HEK293 (cell line): ENCODE measurements at regions not wholly inside any gene's neighbourhood (a gene's known extent, or its start where the extent isn't known, plus 50 kb on each side); places are given as distances from the start of the nearest gene placed in this dataset.

Experiments used
- TCF7L2 ChIP-seq: IDR thresholded peaks from 2 replicates; pipeline ENCODE4 v1.6.1; 2011; ENCODE audit warnings: low read depth, mild to moderate bottlenecking, inconsistent platforms, low read length, moderate library complexity, borderline replicate concordance
- ZBTB1 ChIP-seq: fragments of 450-650 bp; formaldehyde crosslinking; IDR thresholded peaks from 2 replicates; pipeline ENCODE4 v1.5.1; 2016; ENCODE audit warnings: missing biosample characterization, missing genetic modification characterization
- ZNF112 ChIP-seq: fragments of 450-650 bp; formaldehyde crosslinking; IDR thresholded peaks from 2 replicates; pipeline ENCODE4 v1.5.0; 2017; ENCODE audit warnings: missing biosample characterization, missing genetic modification characterization
- ZNF274 ChIP-seq, 2 experiments: fragments of 200-500 bp in 1 of 2; fragments of 450-650 bp in 1 of 2; sonication (Bioruptor generic) in 1 of 2; formaldehyde crosslinking in 1 of 2; IDR thresholded peaks; 2 replicates each; pipeline versions ENCODE4 v1.5.1 to v1.6.1; 2014 to 2016; ENCODE audit warnings: borderline replicate concordance in 1 of 2, inconsistent platforms in 1 of 2, low read length in 1 of 2, missing biosample characterization in 1 of 2, missing genetic modification characterization in 1 of 2
- TF ChIP-seq, protein P1 (sequence below): fragments of 450-650 bp; formaldehyde crosslinking; IDR thresholded peaks from 2 replicates; pipeline ENCODE4 v1.5.1; 2016; ENCODE audit warnings: missing biosample characterization, missing genetic modification characterization
- TF ChIP-seq, protein P2 (sequence below): fragments of 450-650 bp; formaldehyde crosslinking; IDR thresholded peaks from 2 replicates; pipeline ENCODE4 v1.5.1; 2016; ENCODE audit warnings: missing biosample characterization, missing genetic modification characterization

DNA sequence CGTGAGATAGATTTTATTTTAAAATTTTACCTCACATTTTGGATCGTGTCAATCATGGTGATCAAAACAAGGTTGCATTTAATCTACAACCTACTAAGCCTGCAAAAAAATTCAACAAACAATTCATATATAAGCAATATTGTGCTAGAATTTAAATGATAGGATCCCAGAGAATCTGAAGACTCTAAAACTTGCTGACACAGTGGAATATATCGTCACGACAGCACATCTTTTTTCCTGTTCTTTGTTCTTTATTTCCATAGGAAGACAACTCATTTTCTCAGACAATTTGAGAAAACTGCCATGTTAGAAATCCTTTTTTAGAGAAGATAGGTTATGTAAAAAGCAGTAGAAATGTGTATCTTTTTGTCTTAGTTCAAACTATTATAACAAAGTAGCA is 820.2 kb upstream of the CELF2 start:
- TF ChIP-seq ZBTB1 (tag by site-specific recombination) = no peak
- TF ChIP-seq, protein P1, sequence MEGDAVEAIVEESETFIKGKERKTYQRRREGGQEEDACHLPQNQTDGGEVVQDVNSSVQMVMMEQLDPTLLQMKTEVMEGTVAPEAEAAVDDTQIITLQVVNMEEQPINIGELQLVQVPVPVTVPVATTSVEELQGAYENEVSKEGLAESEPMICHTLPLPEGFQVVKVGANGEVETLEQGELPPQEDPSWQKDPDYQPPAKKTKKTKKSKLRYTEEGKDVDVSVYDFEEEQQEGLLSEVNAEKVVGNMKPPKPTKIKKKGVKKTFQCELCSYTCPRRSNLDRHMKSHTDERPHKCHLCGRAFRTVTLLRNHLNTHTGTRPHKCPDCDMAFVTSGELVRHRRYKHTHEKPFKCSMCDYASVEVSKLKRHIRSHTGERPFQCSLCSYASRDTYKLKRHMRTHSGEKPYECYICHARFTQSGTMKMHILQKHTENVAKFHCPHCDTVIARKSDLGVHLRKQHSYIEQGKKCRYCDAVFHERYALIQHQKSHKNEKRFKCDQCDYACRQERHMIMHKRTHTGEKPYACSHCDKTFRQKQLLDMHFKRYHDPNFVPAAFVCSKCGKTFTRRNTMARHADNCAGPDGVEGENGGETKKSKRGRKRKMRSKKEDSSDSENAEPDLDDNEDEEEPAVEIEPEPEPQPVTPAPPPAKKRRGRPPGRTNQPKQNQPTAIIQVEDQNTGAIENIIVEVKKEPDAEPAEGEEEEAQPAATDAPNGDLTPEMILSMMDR (tag by site-specific recombination) = no peak
- no peak for TF ChIP-seq TCF7L2
- TF ChIP-seq, protein P2, sequence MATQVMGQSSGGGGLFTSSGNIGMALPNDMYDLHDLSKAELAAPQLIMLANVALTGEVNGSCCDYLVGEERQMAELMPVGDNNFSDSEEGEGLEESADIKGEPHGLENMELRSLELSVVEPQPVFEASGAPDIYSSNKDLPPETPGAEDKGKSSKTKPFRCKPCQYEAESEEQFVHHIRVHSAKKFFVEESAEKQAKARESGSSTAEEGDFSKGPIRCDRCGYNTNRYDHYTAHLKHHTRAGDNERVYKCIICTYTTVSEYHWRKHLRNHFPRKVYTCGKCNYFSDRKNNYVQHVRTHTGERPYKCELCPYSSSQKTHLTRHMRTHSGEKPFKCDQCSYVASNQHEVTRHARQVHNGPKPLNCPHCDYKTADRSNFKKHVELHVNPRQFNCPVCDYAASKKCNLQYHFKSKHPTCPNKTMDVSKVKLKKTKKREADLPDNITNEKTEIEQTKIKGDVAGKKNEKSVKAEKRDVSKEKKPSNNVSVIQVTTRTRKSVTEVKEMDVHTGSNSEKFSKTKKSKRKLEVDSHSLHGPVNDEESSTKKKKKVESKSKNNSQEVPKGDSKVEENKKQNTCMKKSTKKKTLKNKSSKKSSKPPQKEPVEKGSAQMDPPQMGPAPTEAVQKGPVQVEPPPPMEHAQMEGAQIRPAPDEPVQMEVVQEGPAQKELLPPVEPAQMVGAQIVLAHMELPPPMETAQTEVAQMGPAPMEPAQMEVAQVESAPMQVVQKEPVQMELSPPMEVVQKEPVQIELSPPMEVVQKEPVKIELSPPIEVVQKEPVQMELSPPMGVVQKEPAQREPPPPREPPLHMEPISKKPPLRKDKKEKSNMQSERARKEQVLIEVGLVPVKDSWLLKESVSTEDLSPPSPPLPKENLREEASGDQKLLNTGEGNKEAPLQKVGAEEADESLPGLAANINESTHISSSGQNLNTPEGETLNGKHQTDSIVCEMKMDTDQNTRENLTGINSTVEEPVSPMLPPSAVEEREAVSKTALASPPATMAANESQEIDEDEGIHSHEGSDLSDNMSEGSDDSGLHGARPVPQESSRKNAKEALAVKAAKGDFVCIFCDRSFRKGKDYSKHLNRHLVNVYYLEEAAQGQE (tag by site-specific recombination) = no peak
- no peak for TF ChIP-seq ZNF274 (IDR thresholded peaks at IDR 0.05; ENCODE audit: low read length)
- TF ChIP-seq ZNF274 (tag by site-specific recombination; IDR thresholded peaks at IDR 0.05; ENCODE audit: borderline replicate concordance) = no peak
- TF ChIP-seq ZNF112 = no peak
